ENCODE measurements at regions not wholly inside any gene's neighbourhood (a gene's known extent, or its start where the extent isn't known, plus 50 kb on each side); places are given as distances from the start of the nearest gene placed in this dataset.
"Not testable (repeated sequence)": the region's sequence is repeated elsewhere in the genome, so short reads cannot be mapped to it uniquely, and the experiment has no call there.

DNA sequence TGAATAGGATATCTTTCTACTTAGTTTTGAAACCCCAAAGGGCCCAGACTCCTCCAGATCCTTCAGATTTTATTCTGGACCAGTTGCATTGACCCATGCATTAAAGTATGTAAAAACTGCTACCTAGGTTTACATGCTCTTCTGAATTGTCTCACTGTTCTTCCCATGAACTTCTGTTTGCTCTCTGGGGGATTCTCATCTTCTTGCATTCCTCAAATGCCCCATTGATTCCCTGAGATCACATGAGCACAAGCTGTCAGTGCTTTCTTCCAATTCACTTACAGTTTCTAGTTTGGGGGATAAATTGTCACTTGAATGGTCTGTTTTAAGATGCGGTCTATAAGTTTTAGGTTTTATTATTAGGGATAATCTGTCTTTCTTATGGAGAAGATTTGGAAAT lies 188.9 kb upstream of the KIF2B start:
- no peak for DNase-seq (ENCODE audit: low read depth)

- no peak for DNase-seq (ENCODE audit: low read depth)
Measured at GRCh38 chr17:53631486-53631885, 191.2 kb upstream of the KIF2B start.

DNA sequence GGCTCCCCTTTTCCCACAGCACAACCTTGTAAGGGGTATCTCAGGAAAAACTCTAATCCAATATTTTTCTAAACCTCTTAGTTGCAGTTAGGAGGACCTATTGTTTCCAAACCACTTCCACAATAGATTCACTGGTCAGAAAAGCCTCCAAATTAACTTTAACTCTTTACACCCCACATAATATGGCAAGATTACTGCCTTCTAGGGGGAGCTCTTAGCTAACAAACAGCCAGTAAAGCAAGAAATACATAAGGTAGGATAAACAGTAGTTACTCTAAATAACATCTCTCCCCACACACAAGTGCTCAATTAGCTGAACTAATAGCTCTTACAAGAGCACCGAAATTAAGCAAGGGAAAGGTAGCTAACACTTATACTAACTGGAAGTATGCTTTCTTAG lies 192.1 kb upstream of the KIF2B start:
- DNase-seq (ENCODE audit: low read depth) = no peak

- no peak for DNase-seq (ENCODE audit: low read depth)
Measured at GRCh38 chr17:53630115-53630514, 192.6 kb upstream of the KIF2B start.

- no peak for DNase-seq (ENCODE audit: low read depth)
Measured at GRCh38 chr17:53629188-53629587, 193.5 kb upstream of the KIF2B start.

- no peak for DNase-seq (ENCODE audit: low read depth)
Measured at GRCh38 chr17:53628011-53628410, 194.7 kb upstream of the KIF2B start.

- no peak for DNase-seq (ENCODE audit: low read depth)
Measured at GRCh38 chr17:53627511-53627910, 195.2 kb upstream of the KIF2B start.

DNA sequence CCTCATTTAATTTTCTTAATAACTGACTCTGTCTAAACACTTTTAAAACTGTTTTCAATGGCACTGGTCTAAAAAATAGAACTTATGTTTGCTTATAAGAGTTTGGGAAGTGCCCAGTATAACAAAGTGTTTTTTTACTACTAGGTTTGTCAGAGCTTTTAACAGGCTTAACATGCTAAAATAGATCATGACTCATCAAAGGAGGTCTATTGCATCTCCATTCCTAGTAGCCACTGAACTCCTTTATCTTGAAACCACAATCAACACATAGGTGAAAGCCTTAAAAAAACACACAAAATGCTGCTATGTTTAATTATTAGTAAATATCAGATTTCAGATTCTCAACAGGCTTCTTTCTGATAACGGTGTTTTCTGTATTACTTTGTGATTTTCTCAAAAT lies 196.4 kb upstream of the KIF2B start:
- no peak for DNase-seq (ENCODE audit: low read depth)

DNA sequence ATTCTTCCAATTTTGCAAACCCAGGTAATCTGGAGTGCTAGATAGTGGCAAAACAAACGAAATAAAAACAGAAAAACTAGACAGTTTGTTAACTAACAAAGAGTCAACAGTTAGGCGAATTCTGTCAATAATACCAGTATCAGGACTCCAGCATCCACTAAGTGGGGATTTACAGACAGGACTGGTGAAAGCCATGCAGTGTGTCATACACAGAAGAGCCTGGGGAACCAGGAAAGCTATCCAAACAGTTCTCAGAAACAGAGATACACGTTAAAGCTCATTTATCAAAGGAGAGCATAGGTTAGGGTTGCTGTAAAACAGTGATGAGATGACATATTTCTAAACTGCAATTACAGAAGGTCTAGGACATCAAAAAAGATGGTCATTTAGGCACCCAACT lies 203.7 kb upstream of the KIF2B start:
- no peak for DNase-seq (ENCODE audit: low read depth)

- DNase-seq (ENCODE audit: low read depth) = not testable (repeated sequence)
Measured at GRCh38 chr17:53608208-53608607, 214.5 kb upstream of the KIF2B start.

DNA sequence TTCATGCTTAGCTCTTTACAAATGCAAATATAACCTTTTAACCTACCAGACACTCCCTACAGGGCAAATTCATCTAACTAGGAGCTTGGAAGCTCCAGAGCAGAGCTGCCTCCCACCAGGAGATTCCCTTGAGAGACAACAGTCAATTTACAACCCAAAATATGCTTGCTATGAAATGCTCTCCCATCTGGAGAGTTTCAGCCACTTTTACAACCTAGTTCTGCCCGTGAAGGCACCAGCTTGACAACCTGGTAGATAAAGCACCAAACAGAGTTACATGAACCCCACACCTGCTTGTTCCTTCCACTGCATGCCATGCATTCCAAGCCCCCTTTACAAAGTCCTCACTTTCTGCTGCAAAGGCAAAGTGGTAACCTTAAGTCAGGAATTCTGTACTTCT lies 215.3 kb upstream of the KIF2B start:
- DNase-seq (ENCODE audit: low read depth) = no peak

DNA sequence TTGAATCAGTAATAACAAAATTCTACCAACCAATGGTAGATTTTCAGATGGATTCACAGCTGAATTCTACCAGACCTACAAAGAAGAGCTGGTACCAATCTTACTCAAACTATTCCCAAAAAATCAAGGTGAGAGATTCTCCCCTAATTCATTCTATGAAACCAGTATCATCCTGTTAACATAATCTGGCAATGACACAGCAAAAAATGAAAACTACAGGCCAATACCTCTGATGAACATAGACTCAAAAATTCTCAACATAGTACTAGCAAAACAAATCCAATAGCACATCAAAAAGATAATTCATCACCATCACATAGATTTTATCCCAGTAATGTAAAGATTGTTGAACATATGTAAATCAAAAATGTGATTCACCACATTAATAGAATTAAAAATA lies 234.4 kb upstream of the KIF2B start:
- no peak for DNase-seq (ENCODE audit: low read depth)

DNA sequence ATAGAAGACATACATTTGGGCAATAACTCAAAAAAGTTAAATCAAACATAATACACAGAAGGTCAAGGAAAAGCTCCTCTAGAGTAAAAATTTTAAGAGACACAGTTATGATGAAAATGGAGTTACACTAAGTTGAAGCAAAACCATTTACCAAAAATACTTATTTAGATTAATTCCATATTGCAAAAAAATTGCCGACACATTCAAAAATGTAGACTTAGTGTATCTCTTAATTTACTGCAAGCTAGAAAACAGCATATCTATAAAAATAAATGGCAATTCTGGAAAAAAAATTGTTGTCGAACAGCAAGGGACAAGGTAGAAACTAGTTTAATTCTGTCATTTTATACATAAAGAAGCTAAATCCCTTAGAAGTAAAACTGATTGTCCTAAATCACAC lies 248.7 kb upstream of the KIF2B start:
- no peak for DNase-seq (ENCODE audit: low read depth)

DNA sequence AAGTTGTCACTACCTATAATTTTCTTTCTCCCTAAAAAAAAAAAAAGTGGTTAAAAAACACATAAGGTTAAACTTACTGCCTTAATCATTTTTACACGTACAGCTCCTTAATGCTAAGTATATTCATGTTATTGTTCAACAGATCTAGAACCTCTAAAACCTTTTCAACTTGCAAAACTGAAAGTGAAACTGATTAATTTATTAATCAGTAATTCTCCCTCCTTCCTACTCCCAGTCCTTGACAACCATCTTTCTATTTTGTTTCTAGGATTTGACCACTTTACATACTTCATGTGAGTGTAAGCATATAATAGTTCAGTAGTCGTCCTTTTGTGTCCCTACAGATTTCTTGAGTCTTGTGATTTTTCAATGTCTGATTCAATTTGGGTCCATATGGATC lies 251.4 kb upstream of the KIF2B start:
- DNase-seq (ENCODE audit: low read depth) = no peak

DNA sequence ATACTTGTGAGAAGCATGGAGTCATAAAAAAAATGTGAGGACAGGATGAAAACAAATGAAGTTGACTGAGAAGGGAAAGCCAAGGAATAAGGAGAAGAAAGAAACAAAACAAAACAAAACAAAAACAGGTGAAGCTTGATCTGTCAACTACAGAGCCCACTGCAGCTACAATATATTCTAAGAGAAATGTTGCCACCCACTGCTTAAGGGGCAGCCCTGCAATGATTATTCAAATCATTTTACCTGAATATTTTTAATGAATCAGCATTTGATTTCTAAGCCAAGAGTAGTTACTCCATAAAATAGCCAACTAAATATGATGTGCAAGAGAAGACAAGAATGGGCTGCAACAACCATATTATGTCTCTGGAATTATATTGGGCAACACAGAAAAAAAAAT lies 252.0 kb upstream of the KIF2B start:
- DNase-seq (ENCODE audit: low read depth) = no peak

DNA sequence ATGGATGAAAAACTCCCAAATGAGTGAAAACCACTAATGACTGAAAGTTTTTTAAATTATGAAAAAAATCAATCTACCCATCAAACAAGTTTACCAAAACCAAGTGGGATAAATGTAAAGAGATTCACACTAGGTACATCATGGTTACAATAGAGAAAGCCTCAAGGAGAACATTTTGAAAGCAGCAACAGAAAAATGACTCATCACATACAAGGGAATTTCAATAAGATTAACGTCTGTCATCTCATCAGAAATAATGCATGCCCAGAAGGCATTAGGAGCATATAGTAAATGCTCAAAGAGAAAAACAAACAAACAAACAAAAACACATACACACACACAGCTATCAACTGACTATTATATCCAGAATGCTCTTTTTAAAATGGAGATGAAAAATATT lies 261.8 kb upstream of the KIF2B start:
- no peak for DNase-seq (ENCODE audit: low read depth)

- no peak for DNase-seq (ENCODE audit: low read depth)
Measured at GRCh38 chr17:53548252-53548651, 274.5 kb upstream of the KIF2B start.

- no peak for DNase-seq (ENCODE audit: low read depth)
Measured at GRCh38 chr17:53543472-53543871, 279.3 kb upstream of the KIF2B start.

DNA sequence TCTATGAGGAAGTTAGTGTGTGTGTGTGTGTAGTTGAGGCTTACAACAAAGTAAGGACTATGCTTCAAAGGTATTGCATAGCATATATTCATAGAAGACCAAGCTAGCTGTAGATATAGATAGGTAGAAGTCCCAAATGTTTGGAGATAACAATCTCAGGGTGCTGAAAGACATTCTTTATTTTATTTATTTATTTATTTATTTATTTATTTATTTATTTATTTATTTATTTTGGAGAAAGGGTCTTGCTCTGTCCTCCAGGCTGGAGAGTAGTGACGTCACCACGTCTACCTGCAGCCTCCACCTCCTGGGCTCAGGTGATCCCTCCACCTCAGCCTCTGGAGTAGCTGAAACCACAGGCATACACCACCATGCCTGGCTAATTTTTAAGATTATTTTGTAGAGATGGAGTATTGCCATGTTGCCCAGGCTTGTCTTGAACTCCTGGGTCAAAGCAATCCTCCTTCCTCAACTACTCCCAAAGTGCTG lies 284.6 kb upstream of the KIF2B start:
- DNase-seq (ENCODE audit: low read depth) = no peak

- DNase-seq (ENCODE audit: low read depth) = no peak
Measured at GRCh38 chr17:53527473-53527872, 295.3 kb upstream of the KIF2B start.

- DNase-seq (ENCODE audit: low read depth) = no peak
Measured at GRCh38 chr17:53525590-53525989, 297.1 kb upstream of the KIF2B start.

- no peak for DNase-seq (ENCODE audit: low read depth)
Measured at GRCh38 chr17:53516636-53517035, 306.1 kb upstream of the KIF2B start.

DNA sequence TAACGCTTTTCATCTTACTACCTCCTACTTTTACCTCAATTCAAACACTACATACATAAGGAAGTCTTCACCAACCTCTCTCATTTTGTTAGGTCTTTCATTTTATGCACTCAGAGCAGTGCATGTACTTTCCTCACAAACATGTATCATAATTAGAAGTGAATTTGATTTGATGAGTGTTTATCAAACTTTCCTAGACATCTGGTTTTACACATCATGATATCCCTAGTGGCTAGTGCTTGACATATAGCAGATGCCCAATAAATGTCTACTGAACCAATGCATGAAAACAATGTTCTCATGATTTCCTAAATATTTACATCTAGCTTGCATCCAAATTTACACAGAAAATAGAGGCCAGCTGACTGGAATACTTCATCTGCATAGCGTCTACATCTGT lies 323.4 kb upstream of the KIF2B start:
- no peak for DNase-seq (ENCODE audit: low read depth)

GRCh38 chr17:53496356-53496755 lies 326.4 kb upstream of the KIF2B start:
- DNase-seq (ENCODE audit: low read depth) = no peak

GRCh38 chr17:53492532-53492931 lies 330.2 kb upstream of the KIF2B start:
- no peak for DNase-seq (ENCODE audit: low read depth)

Measured in forelimb muscle (tissue), 1 donor.